ENCODE measurements at regions not wholly inside any gene's neighbourhood (a gene's known extent, or its start where the extent isn't known, plus 50 kb on each side); places are given as distances from the start of the nearest gene placed in this dataset.

GRCh38 chr7:16295558-16295957 is 125.8 kb downstream of the CRPPA start:
- TF ChIP-seq, protein P1, sequence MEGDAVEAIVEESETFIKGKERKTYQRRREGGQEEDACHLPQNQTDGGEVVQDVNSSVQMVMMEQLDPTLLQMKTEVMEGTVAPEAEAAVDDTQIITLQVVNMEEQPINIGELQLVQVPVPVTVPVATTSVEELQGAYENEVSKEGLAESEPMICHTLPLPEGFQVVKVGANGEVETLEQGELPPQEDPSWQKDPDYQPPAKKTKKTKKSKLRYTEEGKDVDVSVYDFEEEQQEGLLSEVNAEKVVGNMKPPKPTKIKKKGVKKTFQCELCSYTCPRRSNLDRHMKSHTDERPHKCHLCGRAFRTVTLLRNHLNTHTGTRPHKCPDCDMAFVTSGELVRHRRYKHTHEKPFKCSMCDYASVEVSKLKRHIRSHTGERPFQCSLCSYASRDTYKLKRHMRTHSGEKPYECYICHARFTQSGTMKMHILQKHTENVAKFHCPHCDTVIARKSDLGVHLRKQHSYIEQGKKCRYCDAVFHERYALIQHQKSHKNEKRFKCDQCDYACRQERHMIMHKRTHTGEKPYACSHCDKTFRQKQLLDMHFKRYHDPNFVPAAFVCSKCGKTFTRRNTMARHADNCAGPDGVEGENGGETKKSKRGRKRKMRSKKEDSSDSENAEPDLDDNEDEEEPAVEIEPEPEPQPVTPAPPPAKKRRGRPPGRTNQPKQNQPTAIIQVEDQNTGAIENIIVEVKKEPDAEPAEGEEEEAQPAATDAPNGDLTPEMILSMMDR (IDR thresholded peaks at IDR 0.05), result no peak
- Mint-ChIP-seq H3K4me3 (no peak overlapping the region), H3K27ac (no peak overlapping the region), H3K4me1 (ENCODE audit: low read depth) (peaks cover 4% of the 10 kb centered on the region; the same call in 1 of the 2 replicates), H3K36me3 (ENCODE audit: low read depth) (no peaks in the 10 kb centered on the region), H3K27me3 (ENCODE audit: insufficient read depth) (no peaks in the 10 kb centered on the region), H3K9me3 (no peaks in the 10 kb centered on the region)
- no peak for DNase-seq

DNA sequence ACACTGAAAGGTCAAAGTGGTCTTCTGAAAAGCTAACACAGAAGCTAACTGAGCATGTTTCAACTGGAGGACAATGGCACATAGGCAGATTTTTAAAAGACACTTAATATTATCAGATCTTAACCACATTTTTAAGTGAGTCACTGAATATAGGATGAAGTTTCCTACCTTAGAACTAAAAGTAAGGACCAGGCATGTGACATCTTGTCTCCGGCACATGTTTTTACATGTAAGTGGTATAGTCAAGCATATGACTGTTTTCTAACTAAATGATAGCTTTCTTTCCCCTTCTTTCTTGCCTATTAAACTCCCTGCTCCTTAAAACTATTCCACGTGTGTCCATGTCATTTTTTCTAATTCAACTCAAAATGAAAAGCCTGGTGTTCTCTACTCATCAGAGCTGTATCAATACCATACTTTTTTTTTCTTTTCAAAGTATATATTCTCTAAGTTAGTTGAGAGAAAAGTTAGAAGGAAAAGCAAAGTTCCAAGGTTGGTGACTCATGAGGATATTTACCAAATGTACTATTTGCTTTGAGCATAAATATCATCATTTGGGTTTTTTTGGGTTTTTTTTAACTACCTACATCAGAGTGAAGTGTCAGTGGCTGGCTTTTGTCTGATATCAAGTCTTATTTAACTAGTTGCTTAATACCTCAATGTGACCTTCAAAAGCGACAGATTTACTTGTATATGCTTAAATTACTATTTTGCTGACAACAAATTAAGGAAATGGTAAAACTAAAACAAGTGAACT is 127.5 kb downstream of the CRPPA start:
- TF ChIP-seq, protein P1 (IDR thresholded peaks at IDR 0.05), result no peak
- H3K4me1 Mint-ChIP-seq (ENCODE audit: low read depth), result peaks cover 4% of the 10 kb centered on the region; the same call in 1 of the 2 replicates
- H3K4me3 Mint-ChIP-seq, result no peak overlapping the region
- H3K36me3 Mint-ChIP-seq (ENCODE audit: low read depth), result no peaks in the 10 kb centered on the region
- no peak for DNase-seq
- H3K9me3 Mint-ChIP-seq, result no peaks in the 10 kb centered on the region
- H3K27me3 Mint-ChIP-seq (ENCODE audit: insufficient read depth), result no peaks in the 10 kb centered on the region
- no peak overlapping the region for H3K27ac Mint-ChIP-seq

DNA sequence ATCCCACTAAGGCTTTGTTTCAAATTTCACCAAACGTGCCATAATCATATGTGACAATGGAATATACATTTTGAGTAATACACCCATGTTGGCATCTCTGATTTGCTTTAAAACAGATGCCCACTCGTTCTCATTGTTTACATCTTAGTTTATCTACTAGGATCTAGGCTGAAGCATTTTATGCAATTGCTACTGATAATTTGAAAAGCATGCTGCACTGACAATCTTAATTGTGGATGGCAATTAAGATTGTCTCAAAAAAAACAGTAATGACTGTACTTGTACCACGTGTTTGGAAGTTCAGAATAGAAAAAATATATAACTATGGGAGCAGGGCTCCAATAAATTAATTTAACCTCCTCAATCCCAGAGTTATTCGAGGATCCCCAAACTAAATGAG is 136.8 kb downstream of the CRPPA start:
- no peaks in the 10 kb centered on the region for H3K4me1 Mint-ChIP-seq (ENCODE audit: low read depth)
- DNase-seq, result no peak
- H3K9me3 Mint-ChIP-seq, result no peaks in the 10 kb centered on the region
- no peaks in the 10 kb centered on the region for H3K36me3 Mint-ChIP-seq (ENCODE audit: low read depth)
- TF ChIP-seq, protein P1 (IDR thresholded peaks at IDR 0.05), result no peak
- H3K27me3 Mint-ChIP-seq (ENCODE audit: insufficient read depth), result no peaks in the 10 kb centered on the region; the same call in 1 of the 2 replicates
- no peak overlapping the region for H3K27ac Mint-ChIP-seq
- H3K4me3 Mint-ChIP-seq, result no peak overlapping the region

DNA sequence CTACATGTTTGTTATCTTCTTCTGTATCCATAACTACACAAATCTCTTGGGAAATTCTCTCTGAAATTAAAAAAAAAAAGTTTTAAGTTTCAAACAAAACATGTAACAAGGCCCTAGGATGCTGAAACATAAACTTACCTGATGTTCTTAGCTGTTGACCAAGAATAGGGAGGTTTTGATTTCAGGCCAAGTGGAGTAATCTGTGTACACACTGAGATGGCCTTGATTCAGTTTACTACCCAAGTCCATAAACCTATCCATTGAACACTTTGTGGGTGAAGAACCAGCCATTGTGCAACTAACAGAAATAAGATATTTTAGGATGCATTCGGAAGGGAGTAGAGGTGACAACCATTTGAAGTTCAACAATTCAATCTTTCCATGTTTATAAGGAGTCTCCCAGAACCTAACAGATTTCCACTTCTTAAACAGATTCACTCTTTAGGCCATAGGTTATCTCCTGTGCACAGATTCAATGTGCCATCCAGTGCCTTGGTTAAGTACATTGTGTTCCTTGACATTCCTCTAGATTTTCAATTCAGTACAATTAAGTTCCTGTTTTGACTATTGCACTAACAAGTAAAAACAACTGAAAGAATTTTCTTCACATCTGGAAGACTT is 143.1 kb downstream of the CRPPA start:
- no peak for DNase-seq
- H3K9me3 Mint-ChIP-seq, result no peaks in the 10 kb centered on the region
- TF ChIP-seq, protein P1 (IDR thresholded peaks at IDR 0.05), result no peak

DNA sequence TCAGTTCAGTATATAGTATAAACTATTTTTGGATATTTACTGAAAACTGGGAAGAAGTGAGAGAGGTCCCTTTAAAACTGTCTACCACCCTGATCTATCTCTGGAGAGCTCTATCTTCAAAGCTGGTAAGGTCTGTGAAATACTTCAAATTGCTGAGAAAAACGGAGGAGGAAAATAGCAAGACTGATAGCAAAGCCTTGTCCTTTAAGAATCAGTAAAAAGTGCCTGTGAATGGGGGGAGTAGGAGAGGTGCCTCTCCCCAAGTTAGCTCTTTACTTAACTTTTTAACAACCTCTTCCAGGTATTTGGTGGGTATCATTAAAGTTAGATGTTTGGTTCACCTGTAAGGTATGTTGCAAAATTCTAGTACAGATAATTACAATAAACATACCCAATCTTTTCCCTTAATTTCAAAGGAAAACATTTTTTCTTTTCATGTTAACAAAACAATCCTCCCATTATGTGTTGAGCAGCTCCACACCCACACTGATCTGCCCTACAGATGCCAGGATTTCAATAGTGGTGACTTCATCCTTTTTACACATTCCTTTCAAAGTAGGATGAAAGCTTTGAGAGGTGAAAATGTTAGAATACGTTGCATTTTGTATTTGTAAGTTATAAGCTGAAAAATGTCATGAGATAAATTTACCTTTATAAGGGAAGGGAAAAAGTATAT is 149.2 kb downstream of the CRPPA start:
- H3K4me3 Mint-ChIP-seq, result no peak overlapping the region
- peak; percentile 4 for DNase-seq
- H3K27ac Mint-ChIP-seq, result no peak overlapping the region
- H3K36me3 Mint-ChIP-seq (ENCODE audit: low read depth), result no peaks in the 10 kb centered on the region
- H3K4me1 Mint-ChIP-seq (ENCODE audit: low read depth), result peaks cover 18% of the 10 kb centered on the region
- no peaks in the 10 kb centered on the region; the same call in 1 of the 2 replicates for H3K27me3 Mint-ChIP-seq (ENCODE audit: insufficient read depth)
- no peaks in the 10 kb centered on the region for H3K9me3 Mint-ChIP-seq
- TF ChIP-seq, protein P1 (IDR thresholded peaks at IDR 0.05), result no peak

More for the DNA sequence above, 143.1 kb downstream of the CRPPA start:
- Mint-ChIP-seq H3K27ac (no peak overlapping the region), H3K36me3 (ENCODE audit: low read depth) (no peaks in the 10 kb centered on the region), H3K27me3 (ENCODE audit: insufficient read depth) (no peaks in the 10 kb centered on the region; the same call in 1 of the 2 replicates), H3K4me1 (ENCODE audit: low read depth) (no peaks in the 10 kb centered on the region), H3K4me3 (no peak overlapping the region)

Data from HFFc6 (cell line).